ENCODE measurements at regions not wholly inside any gene's neighbourhood (a gene's known extent, or its start where the extent isn't known, plus 50 kb on each side); places are given as distances from the start of the nearest gene placed in this dataset.
A peak's percentile ranks its signal among the peaks of the same experiment; 100 is the strongest.
"Not testable (repeated sequence)": the region's sequence is repeated elsewhere in the genome, so short reads cannot be mapped to it uniquely, and the experiment has no call there.

DNA sequence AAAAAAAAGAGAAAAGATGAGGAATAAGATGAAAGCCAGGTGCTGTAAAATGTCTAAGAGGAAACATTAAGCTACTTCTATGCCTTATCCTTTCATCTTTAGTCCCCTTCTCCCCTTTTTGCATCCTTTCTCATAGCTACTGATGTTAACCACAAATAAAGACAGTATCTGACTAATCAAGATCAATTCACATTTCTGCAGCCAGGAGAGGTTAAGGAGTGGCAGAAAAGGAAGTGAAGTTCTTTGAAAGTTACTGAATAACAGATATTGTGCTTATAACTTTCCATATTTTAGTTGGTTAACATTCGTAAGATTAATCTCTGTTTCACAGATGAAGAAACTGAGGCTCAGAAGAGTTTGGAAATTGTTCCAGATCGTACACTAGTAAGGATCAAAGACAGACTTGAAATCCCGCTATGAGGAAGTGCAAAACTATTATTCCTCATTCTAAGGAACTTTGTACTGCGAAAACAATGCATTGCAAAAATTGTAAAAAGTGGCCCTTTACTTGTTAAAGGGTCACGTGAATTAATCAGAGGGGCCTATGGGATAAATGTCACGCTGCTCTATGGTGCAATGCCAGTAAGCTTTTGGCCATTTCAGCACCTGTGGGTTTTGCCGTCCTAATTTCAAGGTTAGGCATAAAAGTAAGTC lies 117.7 kb upstream of the GRM7 start:
- no peak overlapping the region for H3K27ac ChIP-seq

DNA sequence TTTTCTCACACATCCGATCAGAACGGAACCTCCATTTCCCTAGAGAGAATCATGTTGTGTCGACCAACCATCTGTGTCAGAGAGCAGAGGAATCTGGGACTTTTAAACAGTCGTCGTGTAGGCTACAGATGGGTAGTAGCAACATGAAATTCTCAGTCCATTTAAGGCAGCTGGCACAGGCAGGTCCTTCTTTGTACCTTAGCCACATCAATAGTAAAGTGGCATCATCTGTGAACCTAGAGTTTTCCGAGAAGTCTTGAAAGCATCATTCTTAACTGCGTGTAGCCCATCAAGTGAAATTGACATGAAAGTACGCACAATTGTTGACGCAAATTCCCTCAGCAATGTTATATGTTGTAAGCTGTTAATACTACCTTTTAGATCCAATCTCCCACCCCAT lies 114.5 kb upstream of the GRM7 start:
- H3K27ac ChIP-seq: no peak overlapping the region
- DNase-seq (ENCODE audit: low read depth, low spot score): no peak

More for the DNA sequence above, 117.7 kb upstream of the GRM7 start:
- no peak for DNase-seq (ENCODE audit: low read depth, low spot score)

DNA sequence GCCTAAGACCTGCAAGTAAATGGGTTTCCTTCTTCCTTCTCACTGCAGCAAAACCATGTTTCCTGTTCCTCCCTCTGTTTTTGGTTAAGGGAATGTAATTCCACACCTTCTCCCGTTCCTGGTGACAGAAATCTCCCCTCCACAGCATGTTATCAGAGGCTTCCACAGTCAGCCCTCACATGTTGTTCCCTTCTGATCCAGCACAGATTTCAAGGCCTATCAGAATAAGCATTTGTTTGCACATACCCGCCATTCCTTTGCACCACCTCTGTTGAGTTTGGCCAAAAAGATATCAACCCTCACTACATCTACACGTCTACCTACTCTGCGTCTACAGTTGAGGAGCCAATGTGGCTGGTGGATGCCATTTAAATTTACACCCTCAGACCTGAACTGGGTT lies 113.9 kb upstream of the GRM7 start:
- no peak overlapping the region for H3K27ac ChIP-seq

DNA sequence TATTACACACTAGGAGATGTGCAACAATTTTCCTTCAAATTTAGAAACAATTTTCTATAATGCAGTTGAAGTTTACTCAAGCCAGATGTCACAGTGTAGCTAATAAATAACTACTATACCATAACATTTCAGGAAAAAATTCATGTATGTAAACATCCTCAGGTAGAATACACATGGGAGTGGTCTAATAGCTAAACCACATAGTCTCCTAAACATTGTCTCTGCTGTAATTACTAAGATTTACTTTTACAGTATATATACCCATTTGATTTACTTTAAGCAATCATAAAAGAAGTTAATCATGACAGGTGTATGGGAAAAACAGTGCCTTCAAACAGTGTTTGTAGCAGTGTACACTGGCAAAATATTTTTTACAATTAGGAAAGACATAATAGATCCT lies 110.1 kb upstream of the GRM7 start:
- no peak for DNase-seq (ENCODE audit: low read depth, low spot score)
- no peak overlapping the region for H3K27ac ChIP-seq

More for the DNA sequence above, 113.9 kb upstream of the GRM7 start:
- DNase-seq (ENCODE audit: low read depth, low spot score): no peak

DNA sequence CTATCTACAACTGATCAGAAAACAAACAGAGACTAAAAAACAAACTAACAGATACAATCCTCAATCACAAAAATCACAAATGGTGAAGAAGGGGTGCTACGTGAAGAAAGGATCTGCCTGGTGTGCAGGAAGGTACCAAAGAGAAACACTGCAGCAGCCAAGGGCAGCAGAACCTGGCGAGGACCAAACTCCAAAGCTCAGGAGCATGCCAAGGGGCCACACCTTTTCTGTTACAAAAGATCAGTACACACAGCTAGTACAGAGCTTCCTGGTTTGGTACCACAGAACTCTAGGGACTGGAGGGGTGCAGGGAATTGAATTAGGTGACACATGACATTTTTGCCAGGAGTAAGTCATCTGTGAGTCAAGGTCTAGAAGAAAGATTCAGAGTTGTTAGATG lies 107.4 kb upstream of the GRM7 start:
- DNase-seq (ENCODE audit: low read depth, low spot score): no peak

DNA sequence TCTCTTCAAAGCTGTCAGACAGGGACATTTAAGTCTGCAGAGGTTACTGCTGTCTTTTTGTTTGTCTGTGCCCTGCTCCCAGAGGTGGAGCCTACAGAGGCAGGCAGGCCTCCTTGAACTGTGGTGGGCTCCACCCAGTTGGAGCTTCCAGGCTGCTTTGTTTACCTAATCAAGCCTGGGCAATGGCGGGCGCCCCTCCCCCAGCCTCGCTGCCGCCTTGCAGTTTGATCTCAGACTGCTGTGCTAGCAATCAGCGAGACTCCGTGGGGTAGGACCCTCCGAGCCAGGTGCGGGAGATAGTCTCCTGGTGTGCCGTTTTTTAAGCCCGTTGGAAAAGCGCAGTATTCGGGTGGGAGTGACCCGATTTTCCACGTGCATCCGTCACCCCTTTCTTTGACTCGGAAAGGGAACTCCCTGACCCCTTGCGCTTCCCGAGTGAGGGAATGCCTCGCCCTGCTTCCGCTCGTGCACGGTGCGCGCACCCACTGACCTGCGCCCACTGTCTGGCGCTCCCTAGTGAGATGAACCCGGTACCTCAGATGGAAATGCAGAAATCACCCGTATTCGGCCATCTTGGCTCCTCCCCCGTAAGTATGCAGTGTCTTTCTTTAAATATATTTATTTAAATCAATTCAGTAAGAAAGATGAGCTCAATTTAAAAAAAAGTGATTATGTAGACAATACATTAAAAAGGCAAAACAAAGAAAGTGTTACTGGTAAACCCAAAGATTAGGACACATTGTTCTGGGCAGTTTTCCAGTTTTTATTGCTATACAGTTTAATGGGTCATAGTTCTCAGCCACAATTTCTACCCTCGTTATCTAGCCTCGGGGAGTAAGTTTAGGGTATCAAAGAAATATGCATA lies 91.2 kb upstream of the GRM7 start:
- not testable (repeated sequence) for DNase-seq (ENCODE audit: low read depth, low spot score); H3K27ac ChIP-seq

More for the DNA sequence above, 107.4 kb upstream of the GRM7 start:
- no peak overlapping the region for H3K27ac ChIP-seq

DNA sequence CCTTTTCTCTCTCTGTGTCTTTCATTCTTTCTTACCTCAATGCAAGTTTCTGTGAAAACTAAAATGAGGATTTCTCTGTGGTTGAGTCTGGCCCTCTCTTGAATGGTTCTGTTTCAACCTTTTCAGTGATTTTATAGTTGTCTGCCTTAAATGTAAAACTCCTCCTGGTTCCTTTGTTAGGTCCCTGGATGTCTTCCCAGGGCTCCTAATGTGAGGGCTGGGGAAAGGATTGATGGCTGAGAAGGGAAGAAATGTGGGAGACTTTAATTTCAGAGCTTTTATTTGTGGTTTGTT lies 90.6 kb upstream of the GRM7 start:
- H3K27ac ChIP-seq: no peak overlapping the region
- DNase-seq (ENCODE audit: low read depth, low spot score): no peak

DNA sequence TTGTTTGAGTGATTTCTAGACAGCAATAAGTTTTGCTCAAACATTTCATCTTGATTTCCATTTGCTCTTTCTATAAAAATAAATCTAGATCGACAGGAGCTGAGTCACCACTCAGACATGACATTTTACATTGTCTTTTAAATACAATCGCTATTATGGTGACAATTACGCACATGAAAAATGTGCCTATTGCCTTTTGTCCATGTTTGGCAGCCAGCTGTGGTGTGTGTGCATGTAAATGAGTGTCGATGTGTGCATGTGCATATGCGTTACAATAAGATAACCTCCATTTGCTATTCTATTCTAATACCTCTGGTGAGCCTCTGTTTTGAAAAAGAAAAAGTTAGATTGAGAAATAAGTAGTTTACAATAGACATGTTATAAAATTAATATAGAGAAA lies 89.7 kb upstream of the GRM7 start:
- no peak for DNase-seq (ENCODE audit: low read depth, low spot score)
- no peak overlapping the region for H3K27ac ChIP-seq

DNA sequence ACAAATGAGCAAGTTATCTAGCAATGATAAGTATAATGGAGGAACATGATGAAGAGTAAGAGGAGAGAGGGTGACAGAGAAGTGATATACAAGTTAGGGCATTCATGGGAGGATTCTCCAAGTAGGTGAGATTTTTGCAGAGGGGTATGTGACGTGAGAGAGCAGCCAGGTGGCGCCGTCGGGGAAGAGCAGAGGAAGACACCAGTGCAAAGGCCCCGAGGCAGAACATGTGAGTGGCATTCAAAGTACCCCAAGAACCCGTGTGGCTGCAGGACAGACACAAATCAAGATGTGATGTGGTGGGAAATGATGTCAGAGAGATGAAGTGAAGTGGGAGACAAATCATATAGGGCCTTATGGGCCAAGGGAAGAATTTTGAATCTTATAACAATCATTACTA lies 81.8 kb upstream of the GRM7 start:
- no peak for DNase-seq (ENCODE audit: low read depth, low spot score)
- no peak overlapping the region for H3K27ac ChIP-seq

DNA sequence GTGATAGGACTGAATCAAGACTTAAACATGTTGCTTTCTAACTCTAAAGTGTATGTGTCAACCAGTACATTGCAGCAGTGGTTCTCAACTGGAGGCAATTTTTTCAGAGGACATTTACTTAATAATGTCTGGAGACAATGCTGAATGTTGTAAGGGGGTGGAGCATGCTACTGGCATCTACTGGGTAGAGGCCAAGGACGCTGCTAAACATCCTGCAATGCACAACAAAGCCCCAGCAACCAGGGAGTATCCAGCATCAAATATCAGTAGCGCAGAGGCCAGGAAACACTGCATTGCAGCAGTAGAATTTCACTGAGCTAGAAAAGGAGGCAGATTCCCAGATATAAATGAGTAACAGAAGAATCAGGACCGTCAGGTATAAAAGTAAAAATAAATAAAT lies 79.8 kb upstream of the GRM7 start:
- no peak overlapping the region for H3K27ac ChIP-seq
- no peak for DNase-seq (ENCODE audit: low read depth, low spot score)

DNA sequence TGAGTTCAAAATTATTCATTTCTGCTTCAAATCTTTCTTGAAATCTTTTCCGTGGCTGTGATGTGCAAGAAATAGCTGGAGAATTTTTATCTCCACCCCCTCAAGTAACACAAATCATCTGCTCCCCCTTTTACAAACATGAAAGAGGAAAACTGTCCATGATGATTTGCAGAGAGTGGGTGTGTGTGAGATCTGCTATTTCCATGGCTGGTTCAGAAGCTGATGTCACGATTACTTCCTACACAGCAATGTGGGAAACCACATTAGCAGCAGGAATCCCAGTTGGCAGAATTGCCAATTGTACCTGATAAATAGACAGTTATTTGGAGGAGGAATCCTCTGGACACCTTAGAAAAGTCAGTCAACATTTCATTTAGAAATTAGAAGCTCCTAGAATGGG lies 75.2 kb upstream of the GRM7 start:
- no peak overlapping the region for H3K27ac ChIP-seq
- DNase-seq (ENCODE audit: low read depth, low spot score): no peak

DNA sequence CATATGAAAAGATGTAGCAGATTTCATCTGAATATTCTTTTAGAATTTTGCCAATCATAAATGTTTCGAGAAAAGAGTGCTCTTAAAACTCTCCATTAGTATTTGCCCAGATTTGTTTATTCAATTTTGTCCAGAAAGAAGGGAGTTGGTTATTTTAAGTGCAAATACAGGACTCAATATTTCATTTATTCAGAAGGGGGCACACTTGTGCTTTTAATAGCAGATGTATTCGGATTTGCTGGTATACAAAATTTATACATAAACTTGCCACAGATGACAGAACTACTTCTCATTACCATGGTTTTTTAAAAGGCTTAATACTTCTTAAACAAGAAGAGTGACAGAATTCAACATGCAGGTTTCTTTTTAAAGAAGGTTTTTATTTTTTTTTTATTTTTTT lies 69.8 kb upstream of the GRM7 start:
- no peak overlapping the region for H3K27ac ChIP-seq
- DNase-seq (ENCODE audit: low read depth, low spot score): no peak

DNA sequence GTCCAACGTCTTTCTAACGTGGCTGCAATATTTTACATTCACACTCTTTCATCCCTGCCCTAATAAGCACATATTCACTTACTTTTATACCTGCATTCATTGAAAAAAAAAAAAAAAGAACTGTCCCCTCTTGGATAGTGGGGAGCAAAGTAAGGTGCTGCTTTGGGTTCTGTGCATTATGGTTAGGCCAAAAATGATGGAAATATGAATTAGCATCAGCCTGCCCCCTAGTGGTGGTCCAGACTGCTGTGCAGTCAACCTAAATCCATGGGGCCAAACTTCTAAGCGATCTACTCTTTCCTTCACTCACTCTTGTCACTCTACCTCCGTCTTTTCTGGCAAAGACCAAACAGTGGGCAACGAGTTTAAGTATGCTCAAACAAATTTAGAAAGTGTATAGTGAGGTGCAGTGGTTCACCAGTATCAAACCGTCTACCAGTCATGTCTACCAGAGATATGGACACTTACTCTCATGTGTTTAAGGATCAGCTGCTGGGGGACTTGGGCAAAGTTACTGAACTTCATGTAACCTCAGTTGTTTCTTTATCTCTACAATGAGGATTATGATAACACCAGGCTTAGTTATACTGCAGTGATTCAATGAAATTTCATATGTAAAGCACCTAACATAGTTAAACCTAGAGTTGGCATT lies 61.5 kb upstream of the GRM7 start:
- H3K27ac ChIP-seq: no peak overlapping the region
- no peak for DNase-seq (ENCODE audit: low read depth, low spot score)

DNA sequence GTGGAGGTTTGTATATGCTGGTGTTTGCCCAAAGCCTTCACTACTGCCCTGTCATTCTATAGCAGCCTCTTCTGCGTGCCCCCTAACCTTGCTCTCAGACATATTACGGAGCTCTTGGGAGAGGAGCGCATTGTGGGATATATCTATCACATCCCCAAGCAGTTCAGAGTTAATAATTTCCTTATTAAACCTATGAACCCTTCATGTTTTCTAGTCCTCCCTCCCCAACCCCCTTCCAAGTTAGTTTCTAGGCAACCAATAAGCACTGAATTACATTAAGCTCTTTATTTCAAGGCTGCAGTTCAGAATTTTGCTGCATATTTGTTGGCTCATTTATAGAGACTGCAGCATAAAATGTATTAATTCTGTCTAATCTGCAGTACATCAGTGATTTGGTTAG lies 57.3 kb upstream of the GRM7 start:
- no peak for DNase-seq (ENCODE audit: low read depth, low spot score)

DNA sequence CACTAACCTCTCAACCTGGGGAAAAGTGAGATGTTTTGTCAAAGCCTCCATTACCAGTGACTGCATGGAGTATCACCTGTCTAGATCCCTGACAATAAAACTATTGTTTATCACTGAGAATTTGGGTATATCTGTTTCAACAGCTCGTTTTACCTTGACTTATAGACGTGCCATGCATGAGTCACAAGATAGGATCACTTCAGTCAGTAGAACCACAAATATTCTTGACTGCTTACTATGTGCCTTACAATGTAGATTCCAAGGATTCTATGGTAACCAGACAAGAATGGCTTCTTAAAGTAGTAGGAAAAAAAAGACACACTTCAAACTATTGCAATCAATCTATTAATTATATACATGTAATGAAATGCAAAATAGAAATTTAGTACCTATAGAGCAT lies 55.7 kb upstream of the GRM7 start:
- peak; percentile 48 for DNase-seq (ENCODE audit: low read depth, low spot score)
- H3K27ac ChIP-seq: no peak overlapping the region

More for the DNA sequence above, 57.3 kb upstream of the GRM7 start:
- no peak overlapping the region for H3K27ac ChIP-seq

DNA sequence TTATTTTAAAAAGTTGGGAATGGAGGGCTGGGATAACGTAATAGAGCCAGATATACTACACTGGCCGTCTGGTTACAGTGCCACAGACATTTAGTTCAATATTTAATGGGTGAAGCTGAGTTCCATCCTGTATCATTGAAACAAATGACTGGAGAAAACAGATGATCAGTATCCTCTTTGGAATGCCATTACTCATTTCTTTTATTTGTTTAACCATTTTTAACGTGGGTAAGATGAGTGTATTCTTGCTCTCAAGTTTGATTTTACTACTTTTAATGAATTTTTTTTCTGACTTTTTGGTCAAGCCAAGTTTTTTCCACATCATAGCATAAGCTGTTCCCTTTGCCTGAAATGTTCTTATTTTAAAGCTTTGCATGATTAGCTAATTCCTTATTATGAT lies 53.9 kb upstream of the GRM7 start:
- H3K27ac ChIP-seq: no peak overlapping the region
- DNase-seq (ENCODE audit: low read depth, low spot score): no peak

DNA sequence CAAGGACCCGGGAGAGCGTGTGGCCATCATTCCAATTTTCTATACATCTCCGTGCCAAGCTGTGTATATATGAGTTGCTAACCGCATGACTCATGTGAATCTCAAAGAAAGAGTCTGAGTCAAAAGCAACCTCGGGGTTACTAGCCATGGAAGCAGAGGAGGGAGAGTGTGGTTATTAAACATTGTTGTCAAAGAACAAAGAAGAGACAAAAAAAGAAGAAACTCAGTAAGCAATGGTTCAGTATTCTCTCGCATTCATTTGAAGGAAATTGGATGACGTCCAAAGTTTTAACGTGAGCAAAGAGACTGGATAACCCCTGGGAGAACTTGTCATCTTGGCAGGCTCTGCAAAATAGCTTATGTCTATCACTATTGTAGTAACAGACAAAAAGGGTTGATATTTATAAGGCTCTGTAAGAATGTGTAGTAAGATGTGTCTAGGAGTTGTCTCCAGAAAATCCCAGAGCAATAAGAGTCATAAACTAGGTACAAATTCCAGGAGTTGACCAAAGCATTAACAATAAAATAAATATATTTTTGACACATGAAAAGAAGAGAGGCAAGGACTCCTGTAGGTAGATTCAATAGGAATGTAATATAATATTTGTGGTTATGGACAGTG lies 52.8 kb upstream of the GRM7 start:
- H3K27ac ChIP-seq: no peak overlapping the region
- peak; percentile 65 for DNase-seq (ENCODE audit: low read depth, low spot score)

DNA sequence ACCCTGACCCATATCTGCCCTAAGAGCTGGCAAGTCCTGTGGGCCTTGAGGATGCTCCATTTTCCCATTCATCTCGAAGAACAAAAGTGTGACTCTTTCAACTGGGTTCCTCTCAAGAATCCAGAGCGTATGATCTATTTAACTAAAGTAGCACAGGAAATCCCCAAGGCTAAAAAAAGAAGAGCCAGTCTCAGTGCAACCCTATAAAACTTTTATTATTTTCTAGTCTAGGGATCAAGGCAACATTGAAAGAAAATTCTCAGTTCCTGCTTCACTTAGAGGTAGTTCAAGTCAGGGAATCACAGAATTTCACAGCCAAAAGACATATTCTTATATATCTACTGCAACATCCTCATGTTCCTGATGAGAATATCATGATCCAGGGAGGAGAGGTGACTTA lies 51.6 kb upstream of the GRM7 start:
- H3K27ac ChIP-seq: no peak overlapping the region

More for the DNA sequence above, 51.6 kb upstream of the GRM7 start:
- no peak for DNase-seq (ENCODE audit: low read depth, low spot score)
